Smooth muscle cell (in vitro differentiated cells): ENCODE measurements at regions not wholly inside any gene's neighbourhood (a gene's known extent, or its start where the extent isn't known, plus 50 kb on each side); places are given as distances from the start of the nearest gene placed in this dataset.

Source experiments
- DNase-seq: peaks from one replicate; lab custom pipeline; 2025; ENCODE audit not compliant: unreplicated experiment; lab: John Stamatoyannopoulos, UW
- H2AFZ ChIP-seq: fragments of 200-600 bp; sonication (generic); 2 replicates; pipeline ENCODE4 v1.6.0; 2016; ENCODE audit warnings: antibody characterized with exemption, low read depth, mild to moderate bottlenecking
- H3F3A ChIP-seq: fragments of 200-600 bp; sonication (generic); 2 replicates; pipeline ENCODE4 v1.6.0; 2017; ENCODE audit warnings: antibody characterized with exemption, low read depth
- H3K27ac ChIP-seq: fragments of 200-600 bp; sonication (generic); 2 replicates; pipeline ENCODE4 v1.5.1; 2016; ENCODE audit warnings: low read depth, mild to moderate bottlenecking
- H3K27me3 ChIP-seq: fragments of 200-600 bp; sonication (generic); 2 replicates; pipeline ENCODE4 v1.6.1; 2016; ENCODE audit warnings: low read depth, mild to moderate bottlenecking
- H3K36me3 ChIP-seq: fragments of 200-600 bp; sonication (generic); 2 replicates; pipeline ENCODE4 v1.5.1; 2016; ENCODE audit warnings: low read depth
- H3K4me1 ChIP-seq: fragments of 200-600 bp; sonication (generic); 2 replicates; pipeline ENCODE4 v1.5.1; 2016; ENCODE audit warnings: low read depth
- H3K4me2 ChIP-seq: fragments of 200-600 bp; sonication (generic); 2 replicates; pipeline ENCODE4 v1.6.0; 2016; ENCODE audit warnings: mild to moderate bottlenecking
- H3K4me3 ChIP-seq: fragments of 200-600 bp; sonication (generic); 2 replicates; pipeline ENCODE4 v1.5.1; 2016; ENCODE audit warnings: mild to moderate bottlenecking
- H3K79me2 ChIP-seq: fragments of 200-600 bp; sonication (generic); 2 replicates; pipeline ENCODE4 v1.6.0; 2016; ENCODE audit warnings: low read depth, mild to moderate bottlenecking
- H3K9ac ChIP-seq: fragments of 200-600 bp; sonication (generic); 2 replicates; pipeline ENCODE4 v1.6.0; 2016; ENCODE audit warnings: low read depth
- H3K9me3 ChIP-seq: fragments of 200-600 bp; sonication (generic); replicated peaks from 2 replicates; pipeline ENCODE4 v1.5.1; 2016; ENCODE audit warnings: low read depth
- H4K20me1 ChIP-seq: fragments of 200-600 bp; sonication (generic); 2 replicates; pipeline ENCODE4 v1.6.0; 2016; ENCODE audit warnings: low read depth
- WGBS: methylation state at CpG from one replicate; pipeline ENCODE4 v1.1.7; 2016; ENCODE audit warnings: low lambda C conversion rate; 5-methylcytosine and 5-hydroxymethylcytosine counted together
- TF ChIP-seq, protein P1 (sequence below): fragments of 200-600 bp; sonication (generic); IDR thresholded peaks from 2 replicates; pipeline ENCODE4 v1.5.1; 2017; ENCODE audit warnings: borderline replicate concordance, mild to moderate bottlenecking, antibody characterized with exemption; ENCODE audit not compliant: insufficient read depth, poor library complexity, severe bottlenecking

DNA sequence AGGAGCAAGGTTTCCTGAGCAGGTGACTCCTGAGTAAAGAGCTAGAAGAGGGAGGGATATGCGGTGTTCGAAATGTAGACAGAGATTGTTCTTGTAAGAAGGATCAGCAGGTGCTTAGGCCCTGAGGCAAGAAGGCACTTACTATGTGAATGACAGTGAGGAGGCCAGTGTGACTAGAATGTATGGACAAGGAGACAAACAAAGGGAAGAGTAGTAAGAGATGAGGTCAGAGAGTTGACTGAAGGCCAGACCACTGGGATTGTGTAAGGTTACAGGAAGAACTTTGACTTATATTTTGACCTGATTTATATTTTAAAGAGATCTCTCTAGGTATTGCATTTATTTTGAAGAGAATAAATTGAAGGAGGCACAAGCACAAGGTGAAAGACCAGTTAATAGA lies 118.4 kb upstream of the ENPEP start:
- TF ChIP-seq, protein P1, sequence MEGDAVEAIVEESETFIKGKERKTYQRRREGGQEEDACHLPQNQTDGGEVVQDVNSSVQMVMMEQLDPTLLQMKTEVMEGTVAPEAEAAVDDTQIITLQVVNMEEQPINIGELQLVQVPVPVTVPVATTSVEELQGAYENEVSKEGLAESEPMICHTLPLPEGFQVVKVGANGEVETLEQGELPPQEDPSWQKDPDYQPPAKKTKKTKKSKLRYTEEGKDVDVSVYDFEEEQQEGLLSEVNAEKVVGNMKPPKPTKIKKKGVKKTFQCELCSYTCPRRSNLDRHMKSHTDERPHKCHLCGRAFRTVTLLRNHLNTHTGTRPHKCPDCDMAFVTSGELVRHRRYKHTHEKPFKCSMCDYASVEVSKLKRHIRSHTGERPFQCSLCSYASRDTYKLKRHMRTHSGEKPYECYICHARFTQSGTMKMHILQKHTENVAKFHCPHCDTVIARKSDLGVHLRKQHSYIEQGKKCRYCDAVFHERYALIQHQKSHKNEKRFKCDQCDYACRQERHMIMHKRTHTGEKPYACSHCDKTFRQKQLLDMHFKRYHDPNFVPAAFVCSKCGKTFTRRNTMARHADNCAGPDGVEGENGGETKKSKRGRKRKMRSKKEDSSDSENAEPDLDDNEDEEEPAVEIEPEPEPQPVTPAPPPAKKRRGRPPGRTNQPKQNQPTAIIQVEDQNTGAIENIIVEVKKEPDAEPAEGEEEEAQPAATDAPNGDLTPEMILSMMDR = no peak
- no peak overlapping the region for H3K4me2 ChIP-seq
- H3K9ac ChIP-seq = no peak overlapping the region
- no peaks in the 10 kb centered on the region for H3K27me3 ChIP-seq
- 64% methylated on average over 2 of the region's 2 CpGs for WGBS
- no peak overlapping the region for H3K4me3 ChIP-seq
- H3F3A ChIP-seq = peaks cover 3% of the 10 kb centered on the region
- H3K4me1 ChIP-seq = no peaks in the 10 kb centered on the region
- H2AFZ ChIP-seq = no peak overlapping the region
- H3K9me3 ChIP-seq = no peaks in the 10 kb centered on the region
- H3K79me2 ChIP-seq = no peaks in the 10 kb centered on the region
- DNase-seq = no peak
- no peaks in the 10 kb centered on the region for H4K20me1 ChIP-seq
- no peaks in the 10 kb centered on the region for H3K36me3 ChIP-seq
- H3K27ac ChIP-seq = no peak overlapping the region

GRCh38 chr4:110354460-110354859 lies 121.5 kb upstream of the ENPEP start:
- 83% methylated on average over 4 of the region's 4 CpGs for WGBS
- Histone ChIP-seq H3K9me3 (no peaks in the 10 kb centered on the region), H3K9ac (no peak overlapping the region), H4K20me1 (no peaks in the 10 kb centered on the region), H3K4me1 (no peaks in the 10 kb centered on the region), H3F3A (no peaks in the 10 kb centered on the region), H3K27me3 (no peaks in the 10 kb centered on the region), H3K36me3 (no peaks in the 10 kb centered on the region), H3K4me3 (no peak overlapping the region), H3K4me2 (no peak overlapping the region), H3K79me2 (no peaks in the 10 kb centered on the region), H3K27ac (no peak overlapping the region), H2AFZ (no peak overlapping the region)
- TF ChIP-seq, protein P1 = no peak
- DNase-seq = no peak

DNA sequence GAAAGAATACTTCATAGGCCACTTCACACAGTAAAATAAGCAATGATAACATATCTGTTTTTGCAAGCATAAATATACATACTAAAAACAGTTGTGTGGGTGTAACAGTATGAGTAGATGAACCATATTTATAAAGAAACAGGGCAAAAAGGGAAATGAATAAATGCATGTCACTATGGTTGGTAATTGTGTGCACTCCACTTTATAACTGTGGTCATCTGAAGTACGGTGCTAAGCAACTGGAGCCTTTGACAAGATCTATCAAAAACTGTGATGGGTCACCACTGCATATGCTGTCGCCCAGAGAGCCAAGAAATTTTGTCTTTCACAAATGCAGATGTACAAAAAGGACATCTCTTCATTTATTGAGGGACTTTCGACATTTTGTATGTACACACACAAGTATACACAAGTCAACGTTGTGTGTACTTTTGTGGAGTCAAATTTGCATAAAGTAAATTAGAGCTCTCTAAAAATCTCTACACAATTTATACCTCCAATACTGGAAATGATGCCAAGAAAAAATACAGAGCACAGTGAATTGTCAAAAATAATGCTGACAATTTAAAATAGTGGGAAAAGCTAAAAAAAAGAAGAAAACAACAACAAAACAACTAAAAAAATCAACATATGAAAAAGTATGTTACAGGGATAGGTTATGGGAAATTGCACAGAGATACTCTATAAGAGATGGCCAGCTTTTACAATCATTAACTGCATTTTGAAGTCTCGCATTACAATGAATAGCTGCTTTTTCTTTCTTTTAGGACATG lies 123.1 kb upstream of the ENPEP start:
- no peaks in the 10 kb centered on the region for H3K9me3 ChIP-seq
- no peaks in the 10 kb centered on the region for H3K4me1 ChIP-seq
- H3F3A ChIP-seq = no peaks in the 10 kb centered on the region
- H3K9ac ChIP-seq = no peak overlapping the region
- no peaks in the 10 kb centered on the region for H3K36me3 ChIP-seq
- no peaks in the 10 kb centered on the region for H3K79me2 ChIP-seq
- H3K27me3 ChIP-seq = no peaks in the 10 kb centered on the region
- H2AFZ ChIP-seq = no peak overlapping the region
- no peak overlapping the region for H3K4me2 ChIP-seq
- H3K27ac ChIP-seq = no peak overlapping the region
- DNase-seq = no peak
- WGBS = 87% methylated on average over 5 of the region's 5 CpGs
- H3K4me3 ChIP-seq = no peak overlapping the region
- TF ChIP-seq, protein P1 = no peak
- H4K20me1 ChIP-seq = no peaks in the 10 kb centered on the region

DNA sequence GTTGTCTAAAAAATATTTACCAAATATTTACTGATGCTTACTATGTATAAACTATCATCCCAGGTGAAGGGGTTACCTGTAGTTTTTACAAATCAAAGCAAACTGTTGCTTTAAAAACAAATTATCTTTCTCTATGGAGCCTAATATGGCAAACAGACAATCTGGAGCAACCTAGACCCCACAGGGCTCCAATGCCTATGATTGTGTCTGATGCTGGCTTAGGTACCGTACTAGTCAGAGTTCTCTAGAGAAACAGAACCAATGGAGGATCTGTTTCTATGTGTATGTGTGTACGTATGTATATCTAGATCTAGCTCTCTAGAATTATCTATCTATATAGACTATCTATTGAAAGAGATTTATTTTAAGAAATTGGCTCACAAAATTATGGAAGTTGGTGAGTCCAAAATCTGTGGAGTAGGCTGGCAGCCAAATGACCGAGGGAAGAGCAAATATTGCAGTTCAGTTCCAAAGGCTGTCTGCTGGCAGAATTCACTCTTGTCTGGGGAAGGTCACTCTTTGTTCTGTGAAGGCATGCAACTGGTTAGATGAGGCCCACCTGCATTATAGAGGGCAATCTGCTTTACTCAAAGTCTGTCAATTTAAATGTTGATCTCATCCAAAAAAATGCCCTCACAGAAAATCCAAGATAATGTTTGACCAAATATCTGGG lies 127.1 kb upstream of the ENPEP start:
- Histone ChIP-seq H3K36me3 (no peaks in the 10 kb centered on the region), H3K4me3 (no peak overlapping the region), H3K4me2 (no peak overlapping the region), H3K9ac (no peak overlapping the region), H2AFZ (no peak overlapping the region), H4K20me1 (no peaks in the 10 kb centered on the region), H3K9me3 (no peaks in the 10 kb centered on the region), H3F3A (no peaks in the 10 kb centered on the region), H3K27ac (no peak overlapping the region), H3K79me2 (no peaks in the 10 kb centered on the region), H3K4me1 (no peaks in the 10 kb centered on the region), H3K27me3 (no peaks in the 10 kb centered on the region)
- no peak for DNase-seq
- TF ChIP-seq, protein P1 = no peak
- 98% methylated on average over 3 of the region's 3 CpGs for WGBS
